T1000 (cell line): ENCODE measurements at regions not wholly inside any gene's neighbourhood (a gene's known extent, or its start where the extent isn't known, plus 50 kb on each side); places are given as distances from the start of the nearest gene placed in this dataset.
A peak's percentile ranks its signal among the peaks of the same experiment; 100 is the strongest.

Source experiments
- DNase-seq: peaks from one replicate; lab custom pipeline; 2025; ENCODE audit warnings: mixed read lengths; lab: John Stamatoyannopoulos, UW

GRCh38 chr3:177934001-177934891 lies 602.0 kb upstream of the KCNMB2 start:
- no peak for DNase-seq

GRCh38 chr3:177935047-177935446 lies 601.2 kb upstream of the KCNMB2 start:
- DNase-seq = no peak

- DNase-seq = no peak
Observed at GRCh38 chr3:177936721-177937120, 599.5 kb upstream of the KCNMB2 start.

GRCh38 chr3:177942911-177943310 lies 593.3 kb upstream of the KCNMB2 start:
- no peak for DNase-seq

- DNase-seq = no peak
Observed at GRCh38 chr3:177944228-177944661, 592.0 kb upstream of the KCNMB2 start.

- no peak for DNase-seq
Observed at GRCh38 chr3:177946048-177946447, 590.2 kb upstream of the KCNMB2 start.

GRCh38 chr3:177946497-177946896 lies 589.7 kb upstream of the KCNMB2 start:
- no peak for DNase-seq

GRCh38 chr3:177946936-177947335 lies 589.3 kb upstream of the KCNMB2 start:
- no peak for DNase-seq

GRCh38 chr3:177947901-177948300 lies 588.3 kb upstream of the KCNMB2 start:
- DNase-seq = no peak

GRCh38 chr3:177948716-177949425 lies 587.4 kb upstream of the KCNMB2 start:
- no peak for DNase-seq

- no peak for DNase-seq
Observed at GRCh38 chr3:177959188-177959587, 577.0 kb upstream of the KCNMB2 start.

GRCh38 chr3:177960014-177960413 lies 576.2 kb upstream of the KCNMB2 start:
- DNase-seq = no peak

- no peak for DNase-seq
Observed at GRCh38 chr3:177960722-177961121, 575.5 kb upstream of the KCNMB2 start.

- no peak for DNase-seq
Observed at GRCh38 chr3:177961784-177962183, 574.5 kb upstream of the KCNMB2 start.

- no peak for DNase-seq
Observed at GRCh38 chr3:177966493-177966892, 569.7 kb upstream of the KCNMB2 start.

GRCh38 chr3:177968891-177969290 lies 567.3 kb upstream of the KCNMB2 start:
- no peak for DNase-seq

GRCh38 chr3:177973241-177973840 lies 562.9 kb upstream of the KCNMB2 start:
- DNase-seq = no peak

GRCh38 chr3:177976241-177976640 lies 560.0 kb upstream of the KCNMB2 start:
- DNase-seq = no peak

- DNase-seq = no peak
Observed at GRCh38 chr3:177976866-177977265, 559.4 kb upstream of the KCNMB2 start.

GRCh38 chr3:177977381-177978158 lies 558.7 kb upstream of the KCNMB2 start:
- DNase-seq = peak; percentile 9

GRCh38 chr3:177978946-177979345 lies 557.3 kb upstream of the KCNMB2 start:
- no peak for DNase-seq

- no peak for DNase-seq
Observed at GRCh38 chr3:177979703-177980102, 556.5 kb upstream of the KCNMB2 start.
